Endothelial cell of umbilical vein (primary cell): ENCODE measurements at regions not wholly inside any gene's neighbourhood (a gene's known extent, or its start where the extent isn't known, plus 50 kb on each side); places are given as distances from the start of the nearest gene placed in this dataset.

Experiments
- BruUV-seq: library from RNA; stranded (reverse); fragments of 400-500 nt; replicated peaks from 2 replicates; lab custom pipeline; 2021; lab: Mats Ljungman, UMichigan
- CTCF ChIA-PET: fragments of 300-600, 350-600 bp; sonication (Branson Sonifier 250); formaldehyde crosslinking; loops from one replicate; lab custom pipeline; 2021; ENCODE audit warnings: antibody characterized with exemption, inconsistent platforms; lab: Charles Lee
- POLR2A ChIA-PET: fragments of 300-600, 350-600 bp; sonication (Branson Sonifier 250); formaldehyde crosslinking; loops from one replicate; lab custom pipeline; 2021; ENCODE audit warnings: antibody characterized with exemption, inconsistent platforms; lab: Charles Lee
- DNase-seq: peaks from one replicate; pipeline ENCODE4 v3.0.0-alpha.2; 2011; ENCODE audit warnings: low read depth, low spot score
- FAIRE-seq: peaks from 2 replicates; lab custom pipeline; 2011; peaks lifted over from hg19 to GRCh38; lab: Jason Lieb, UNC
- H2AFZ ChIP-seq: 2 replicates; pipeline ENCODE4 v1.6.0; 2012; ENCODE audit warnings: low read depth, low read length, control low read depth, inconsistent platforms
- H3K27ac ChIP-seq: 2 replicates; pipeline ENCODE4 v1.5.1; 2011; ENCODE audit warnings: low read depth, mild to moderate bottlenecking, control low read depth, low read length, moderate library complexity; ENCODE audit not compliant: insufficient read depth
- H3K27me3 ChIP-seq, 2 experiments: 2 replicates each; pipeline versions ENCODE4 v1.6.0 to v1.6.1; 2011; ENCODE audit warnings: low read length in 2 of 2, mixed read lengths in 1 of 2; ENCODE audit not compliant: control insufficient read depth in 2 of 2, insufficient read depth in 2 of 2
- H3K36me3 ChIP-seq, 2 experiments: 2 replicates in 1 of 2; 3 replicates in 1 of 2; pipeline ENCODE4 v1.5.1; 2011; ENCODE audit warnings: low read length in 2 of 2, mild to moderate bottlenecking in 1 of 2, moderate library complexity in 1 of 2; ENCODE audit not compliant: control insufficient read depth in 2 of 2, insufficient read depth in 2 of 2; ENCODE audit errors: extremely low read depth in 1 of 2
- H3K4me1 ChIP-seq: 3 replicates; pipeline ENCODE4 v1.5.1; 2011; ENCODE audit warnings: mild to moderate bottlenecking, low read length; ENCODE audit not compliant: control insufficient read depth, insufficient read depth; ENCODE audit errors: extremely low read depth
- H3K4me2 ChIP-seq: 2 replicates; pipeline ENCODE4 v1.6.1; 2011; ENCODE audit warnings: low read length, control low read depth, mixed read lengths; ENCODE audit not compliant: insufficient read depth
- H3K4me3 ChIP-seq, 3 experiments: fragments of 200-600 bp in 1 of 3; sonication (generic), shearing (Covaris generic) in 1 of 3; replicated peaks in 1 of 3; 2 replicates each; pipeline ENCODE4 v1.5.1; 2011 to 2016; ENCODE audit warnings: control low read depth in 3 of 3, low read length in 3 of 3, mild to moderate bottlenecking in 2 of 3, inconsistent platforms in 1 of 3, low read depth in 1 of 3, moderate library complexity in 1 of 3; ENCODE audit not compliant: insufficient read depth in 1 of 3
- H3K79me2 ChIP-seq: 2 replicates; pipeline ENCODE4 v1.6.0; 2012; ENCODE audit warnings: low read length, inconsistent platforms; ENCODE audit not compliant: control insufficient read depth, insufficient read depth
- H3K9ac ChIP-seq: replicated peaks from 2 replicates; pipeline ENCODE3; 2011; ENCODE audit warnings: low read length, control low read depth; ENCODE audit not compliant: insufficient read depth; ENCODE audit errors: extremely low read depth
- H3K9me1 ChIP-seq: replicated peaks from 3 replicates; pipeline ENCODE4 v1.6.0; 2011; ENCODE audit warnings: mild to moderate bottlenecking, low read length; ENCODE audit not compliant: control insufficient read depth, insufficient read depth; ENCODE audit errors: extremely low read depth
- H3K9me3 ChIP-seq: replicated peaks from 2 replicates; pipeline ENCODE4 v1.5.1; 2012; ENCODE audit warnings: low read length, inconsistent platforms; ENCODE audit not compliant: control insufficient read depth, insufficient read depth
- H4K20me1 ChIP-seq: replicated peaks from 2 replicates; pipeline ENCODE3; 2011; ENCODE audit warnings: mild to moderate bottlenecking, low read length; ENCODE audit not compliant: control insufficient read depth, insufficient read depth; ENCODE audit errors: extremely low read depth
- CTCF ChIP-seq, 2 donors: IDR thresholded peaks; 1 replicate in 1 of 2; 2 replicates in 1 of 2; pipeline ENCODE4 v1.5.1; 2011; ENCODE audit warnings: low read length in 2 of 2, mild to moderate bottlenecking in 2 of 2, moderate library complexity in 2 of 2, control low read depth in 1 of 2, inconsistent platforms in 1 of 2, low read depth in 1 of 2; ENCODE audit not compliant: insufficient read depth in 1 of 2; ENCODE audit errors: extremely low read depth in 1 of 2
- EZH2 ChIP-seq: IDR thresholded peaks from 2 replicates; pipeline ENCODE4 v1.6.1; 2012; ENCODE audit warnings: borderline replicate concordance, low read depth, mild to moderate bottlenecking, moderate library complexity, low read length, inconsistent platforms; ENCODE audit not compliant: severe bottlenecking
- FOS ChIP-seq: IDR thresholded peaks from 2 replicates; pipeline ENCODE4 v1.6.1; 2011; ENCODE audit warnings: mild to moderate bottlenecking, low read length, moderate library complexity, borderline replicate concordance; ENCODE audit not compliant: insufficient read depth
- GATA2 ChIP-seq: IDR thresholded peaks from 2 replicates; pipeline ENCODE4 v1.7.0; 2011; ENCODE audit warnings: low read depth, mild to moderate bottlenecking, moderate library complexity, mixed read lengths, low read length; ENCODE audit not compliant: insufficient read length, insufficient read depth
- JUN ChIP-seq: IDR thresholded peaks from 2 replicates; pipeline ENCODE4 v1.6.1; 2011; ENCODE audit warnings: borderline replicate concordance, low read depth; ENCODE audit not compliant: insufficient read length, insufficient read depth
- MAX ChIP-seq: IDR thresholded peaks from 2 replicates; pipeline ENCODE4 v1.6.1; 2011; ENCODE audit not compliant: insufficient read depth, insufficient read length
- MYC ChIP-seq: IDR thresholded peaks from one replicate; pipeline ENCODE4 v1.6.1; 2011; ENCODE audit warnings: mild to moderate bottlenecking, low read depth, low read length
- POLR2A ChIP-seq: IDR thresholded peaks from 2 replicates; pipeline ENCODE4 v1.6.1; 2012; ENCODE audit warnings: low read depth, mild to moderate bottlenecking, control low read depth, low read length
- POLR2AphosphoS5 ChIP-seq: IDR thresholded peaks from 2 replicates; pipeline ENCODE4 v1.6.1; 2012; ENCODE audit warnings: low read depth, mild to moderate bottlenecking, control low read depth, low read length, moderate library complexity; ENCODE audit not compliant: insufficient read depth
- dilution Hi-C: fragments of 300-500 bp; cut with MboI; formaldehyde crosslinking; loops from one replicate; pipeline ENCODE4 v1.15.0; 2019; ENCODE audit warnings: low sequenced_read_pairs; ENCODE audit not compliant: extremely low pct_ligation_motif_present
- intact Hi-C: fragments of 100-400 bp; cut with micrococcal nuclease; formaldehyde crosslinking; loops from one replicate; pipeline ENCODE4 v1.10.0; 2022

DNA sequence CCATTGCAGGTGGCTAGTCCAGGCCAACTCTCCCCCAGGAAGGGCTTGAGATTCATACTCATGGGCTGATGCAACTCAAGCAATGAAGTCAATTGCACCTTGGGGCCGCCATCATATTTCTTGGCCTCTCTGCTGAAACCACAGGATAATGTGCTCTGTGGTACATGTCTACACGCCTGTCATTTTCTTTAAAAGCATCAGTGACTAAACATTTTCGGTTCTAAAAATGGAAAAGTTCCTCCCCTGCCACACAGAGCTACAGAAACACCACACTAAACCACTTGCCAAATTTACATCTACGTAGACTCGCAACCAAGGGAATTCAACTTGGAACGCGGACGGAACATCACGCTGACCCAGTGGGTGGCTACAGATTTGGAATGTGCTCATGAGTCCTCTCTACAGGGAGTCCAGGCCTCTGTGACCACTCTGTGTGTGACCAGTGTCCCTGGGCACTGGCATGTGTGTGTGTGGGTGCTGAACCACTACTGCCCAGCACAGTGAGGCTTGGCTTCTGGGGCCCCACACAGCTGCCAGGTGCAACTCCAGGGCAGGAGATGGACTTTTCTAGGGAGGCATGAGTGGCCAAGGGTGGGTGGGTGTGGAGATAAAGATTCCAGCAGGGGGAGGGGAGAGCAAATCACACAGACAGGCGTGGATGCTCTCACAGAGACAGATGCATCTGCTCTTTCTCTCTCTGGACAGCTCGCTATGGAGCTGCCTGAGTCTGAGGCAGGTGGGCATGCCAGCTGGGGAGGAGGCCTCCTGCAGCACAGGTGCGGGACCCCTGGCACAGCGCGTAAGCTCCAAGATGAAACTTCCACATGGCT, 261.9 kb downstream of the CTTN start:
- POLR2A ChIA-PET, result no interaction called here
- dilution Hi-C loops, result no loop called here
- H3K9me3 ChIP-seq, result no peaks in the 10 kb centered on the region
- CTCF ChIA-PET, result no interaction called here
- no peak overlapping the region for H2AFZ ChIP-seq
- no peak overlapping the region for H3K4me2 ChIP-seq
- TF ChIP-seq POLR2AphosphoS5 (no peak), JUN (no peak)
- FAIRE-seq (no peak), DNase-seq (no peak)
- peaks cover 6 to 21% of the 10 kb centered on the region in 2 experiments for H3K27me3 ChIP-seq
- no peaks in the 10 kb centered on the region for H3K9me1 ChIP-seq
- no peak overlapping the region for H3K4me3 ChIP-seq
- H3K4me1 ChIP-seq, result no peaks in the 10 kb centered on the region
- H4K20me1 ChIP-seq, result no peaks in the 10 kb centered on the region
- H3K36me3 ChIP-seq, result no peaks in the 10 kb centered on the region
- BruUV-seq, result no TSS peak
- no peak overlapping the region for H3K9ac ChIP-seq
- H3K79me2 ChIP-seq, result no peaks in the 10 kb centered on the region
- intact Hi-C loops, result no loop called here
- H3K27ac ChIP-seq, result no peak overlapping the region

DNA sequence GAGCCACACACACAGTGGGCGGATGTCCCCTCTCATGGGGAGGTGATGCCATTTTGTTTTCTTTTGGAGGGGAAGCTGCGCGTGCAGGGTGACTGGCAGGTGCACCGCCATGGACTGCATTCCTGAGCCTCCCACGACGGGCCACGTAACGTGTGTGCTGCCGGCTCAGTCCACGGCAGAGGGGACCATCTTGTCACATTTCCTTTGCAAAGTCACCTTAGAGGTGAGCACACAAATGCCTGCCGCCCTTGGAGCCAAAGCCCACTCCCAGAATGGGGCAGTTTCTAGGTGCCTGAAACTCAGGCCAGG, 262.5 kb downstream of the CTTN start:
- H3K9me3 ChIP-seq, result no peaks in the 10 kb centered on the region
- H3K4me2 ChIP-seq, result no peak overlapping the region
- no peaks in the 10 kb centered on the region for H3K79me2 ChIP-seq
- DNase-seq, result no peak
- FAIRE-seq, result no peak
- H4K20me1 ChIP-seq, result no peaks in the 10 kb centered on the region
- no peaks in the 10 kb centered on the region for H3K36me3 ChIP-seq
- H3K27me3 ChIP-seq, result peaks cover 6 to 21% of the 10 kb centered on the region in 2 experiments
- H3K4me1 ChIP-seq, result no peaks in the 10 kb centered on the region
- TF ChIP-seq FOS (no peak), POLR2A (no peak), GATA2 (no peak), MYC (no peak), MAX (no peak), POLR2AphosphoS5 (no peak), EZH2 (no peak), CTCF (IDR thresholded peaks at IDR 0.05; ENCODE audit: extremely low read depth in 1 of 2, insufficient read depth in 1 of 2, low read depth in 1 of 2, low read length in 2 of 2) (no peak), JUN (no peak)
- dilution Hi-C loops, result no loop called here
- H3K4me3 ChIP-seq, result no peak overlapping the region
- H3K9me1 ChIP-seq, result no peaks in the 10 kb centered on the region
- H3K9ac ChIP-seq, result no peak overlapping the region
- intact Hi-C loops, result no loop called here
- ChIA-PET CTCF (no interaction called here), POLR2A (no interaction called here)
- H2AFZ ChIP-seq, result no peak overlapping the region
- H3K27ac ChIP-seq, result no peak overlapping the region
- BruUV-seq, result no TSS peak
